Breast epithelium (tissue), 4 donors: ENCODE measurements at regions not wholly inside any gene's neighbourhood (a gene's known extent, or its start where the extent isn't known, plus 50 kb on each side); places are given as distances from the start of the nearest gene placed in this dataset.

ENCODE experiments used
- DNase-seq, 2 donors: peaks; one replicate each; pipeline ENCODE4 v3.0.0-alpha.2; 2019; ENCODE audit warnings: low spot score in 2 of 2
- H3K27ac ChIP-seq, 2 donors: fragments of 200-600 bp; sonication (generic) in 1 of 2; one replicate each; pipeline ENCODE4 v1.5.1; 2016 to 2019; ENCODE audit warnings: mild to moderate bottlenecking in 1 of 2
- H3K27me3 ChIP-seq, 2 donors: fragments of 200-600 bp; sonication (generic) in 1 of 2; one replicate each; pipeline versions ENCODE4 v1.5.1 to v1.6.0; 2017 to 2019; ENCODE audit warnings: control low read depth in 1 of 2, mild to moderate bottlenecking in 1 of 2
- H3K36me3 ChIP-seq: fragments of 200-600 bp; one replicate; pipeline ENCODE4 v1.5.1; 2019
- H3K4me1 ChIP-seq, 2 donors: fragments of 200-600 bp; sonication (generic); one replicate each; pipeline ENCODE4 v1.5.1; 2016 to 2019; ENCODE audit warnings: control low read depth in 1 of 2
- H3K4me3 ChIP-seq, 3 donors: fragments of 200-600 bp; sonication (generic); 1 replicate in 2 of 3; 2 replicates in 1 of 3; pipeline ENCODE4 v1.5.1; 2016 to 2019; ENCODE audit warnings: mild to moderate bottlenecking in 3 of 3, moderate library complexity in 2 of 3
- H3K9me3 ChIP-seq, 2 donors: fragments of 200-600 bp; sonication (generic) in 1 of 2; one replicate each; pipeline ENCODE4 v1.5.1; 2016 to 2019; ENCODE audit warnings: control low read depth in 1 of 2
- CTCF ChIP-seq, 3 donors: fragments of 450-650 bp; IDR thresholded peaks; one replicate each; pipeline ENCODE4 v1.5.1; 2016 to 2017; ENCODE audit warnings: antibody characterized with exemption in 3 of 3, mild to moderate bottlenecking in 3 of 3, moderate library complexity in 3 of 3
- POLR2A ChIP-seq: fragments of 450-650 bp; IDR thresholded peaks from one replicate; pipeline ENCODE4 v1.6.1; 2016; ENCODE audit warnings: antibody characterized with exemption, mild to moderate bottlenecking, moderate library complexity
- POLR2AphosphoS5 ChIP-seq, 3 donors: sonication (generic); formaldehyde crosslinking; IDR thresholded peaks; one replicate each; pipeline ENCODE4 v1.6.1; 2017; ENCODE audit warnings: antibody characterized with exemption in 3 of 3
- intact Hi-C: fragments of 100-400 bp; cut with DNase I; formaldehyde crosslinking; loops from one replicate; pipeline ENCODE4 v1.15.1; 2023; ENCODE audit warnings: low total_unique reads

GRCh38 chr2:222108497-222108896, 190.3 kb downstream of the PAX3 start:
- DNase-seq, result no peak
- TF ChIP-seq POLR2A (no peak), POLR2AphosphoS5 (IDR thresholded peaks at IDR 0.05) (no peak), CTCF (IDR thresholded peaks at IDR 0.05) (no peak)
- Histone ChIP-seq H3K27ac (no peak overlapping the region), H3K4me3 (no peak overlapping the region), H3K9me3 (no peaks in the 10 kb centered on the region), H3K36me3 (no peaks in the 10 kb centered on the region), H3K4me1 (no peaks in the 10 kb centered on the region), H3K27me3 (no peaks in the 10 kb centered on the region)
- intact Hi-C loops, result no loop called here

GRCh38 chr2:222105046-222105445, 193.8 kb downstream of the PAX3 start:
- intact Hi-C loops, result no loop called here
- Histone ChIP-seq H3K4me3 (no peak overlapping the region), H3K27me3 (no peaks in the 10 kb centered on the region), H3K9me3 (no peaks in the 10 kb centered on the region), H3K36me3 (no peaks in the 10 kb centered on the region), H3K27ac (no peak overlapping the region), H3K4me1 (no peaks in the 10 kb centered on the region)
- TF ChIP-seq POLR2AphosphoS5 (IDR thresholded peaks at IDR 0.05), result no peak
- no peak for TF ChIP-seq CTCF (IDR thresholded peaks at IDR 0.05)
- TF ChIP-seq POLR2A, result no peak
- DNase-seq, result no peak

GRCh38 chr2:222102575-222103349, 196.0 kb downstream of the PAX3 start:
- no peak for DNase-seq

GRCh38 chr2:222100704-222101699, 197.8 kb downstream of the PAX3 start:
- H3K36me3 ChIP-seq, result no peaks in the 10 kb centered on the region
- no peak overlapping the region for H3K4me3 ChIP-seq
- no peaks in the 10 kb centered on the region for H3K9me3 ChIP-seq
- no peaks in the 10 kb centered on the region for H3K4me1 ChIP-seq
- peaks cover 0 to 8% of the 10 kb centered on the region in 2 donors for H3K27me3 ChIP-seq
- TF ChIP-seq POLR2A, result no peak
- no peak for TF ChIP-seq CTCF (IDR thresholded peaks at IDR 0.05)
- no peak for TF ChIP-seq POLR2AphosphoS5 (IDR thresholded peaks at IDR 0.05)
- no peak for DNase-seq
- no peak overlapping the region for H3K27ac ChIP-seq
- intact Hi-C loops, result no loop called here

More at GRCh38 chr2:222102575-222103349, 196.0 kb downstream of the PAX3 start:
- intact Hi-C loops, result no loop called here
- Histone ChIP-seq H3K4me3 (no peak overlapping the region), H3K36me3 (no peaks in the 10 kb centered on the region), H3K27me3 (peaks cover 0 to 8% of the 10 kb centered on the region in 2 donors), H3K27ac (no peak overlapping the region), H3K4me1 (no peaks in the 10 kb centered on the region), H3K9me3 (no peaks in the 10 kb centered on the region)
- TF ChIP-seq CTCF (IDR thresholded peaks at IDR 0.05) (no peak), POLR2A (no peak), POLR2AphosphoS5 (IDR thresholded peaks at IDR 0.05) (no peak)

- Histone ChIP-seq H3K36me3 (no peaks in the 10 kb centered on the region), H3K27ac (no peak overlapping the region), H3K4me1 (no peaks in the 10 kb centered on the region), H3K9me3 (peaks cover 0 to 3% of the 10 kb centered on the region in 2 donors), H3K4me3 (no peak overlapping the region), H3K27me3 (no peaks in the 10 kb centered on the region)
- DNase-seq, result no peak
- intact Hi-C loops, result no loop called here
- TF ChIP-seq CTCF (IDR thresholded peaks at IDR 0.05) (no peak), POLR2A (no peak), POLR2AphosphoS5 (IDR thresholded peaks at IDR 0.05) (no peak)
Observed at GRCh38 chr2:222088561-222088960, 210.2 kb downstream of the PAX3 start.
